ENCODE measurements at regions not wholly inside any gene's neighbourhood (a gene's known extent, or its start where the extent isn't known, plus 50 kb on each side); places are given as distances from the start of the nearest gene placed in this dataset.

GRCh38 chr2:15757820-15758586 is 166.3 kb downstream of the DDX1 start:
- Histone ChIP-seq H3K36me3 (ENCODE audit: insufficient read depth) (no peaks in the 10 kb centered on the region), H3K79me2 (replicated peaks; ENCODE audit: insufficient read depth) (no peaks in the 10 kb centered on the region), H3K27me3 (ENCODE audit: insufficient read depth) (no peaks in the 10 kb centered on the region), H4K20me1 (replicated peaks; ENCODE audit: insufficient read depth) (no peaks in the 10 kb centered on the region), H3K27ac (ENCODE audit: low read depth) (no peak overlapping the region), H2AFZ (no peak overlapping the region), H3K9me2 (ENCODE audit: insufficient read depth) (no peaks in the 10 kb centered on the region), H3K4me3 (no peak overlapping the region), H3F3A (replicated peaks; ENCODE audit: low read depth) (no peaks in the 10 kb centered on the region), H3K4me1 (ENCODE audit: insufficient read depth) (no peaks in the 10 kb centered on the region), H3K4me2 (no peak overlapping the region)
- TF ChIP-seq ZNF331 (CRISPR knock-in tag; IDR thresholded peaks at IDR 0.05; ENCODE audit: low read depth) (no peak), REST (IDR thresholded peaks at IDR 0.05; ENCODE audit: unreplicated experiment) (no peak), CREB1 (CRISPR knock-in tag; IDR thresholded peaks at IDR 0.05; ENCODE audit: low read depth) (no peak), CTCF (conservative IDR thresholded peaks at IDR 0.05; ENCODE audit: low read depth in 2 of 2) (no peak), ETS1 (IDR thresholded peaks at IDR 0.05) (no peak), NANOG (IDR thresholded peaks at IDR 0.05; ENCODE audit: borderline replicate concordance) (no peak)
- peaks cover 2% of the 10 kb centered on the region for H3K27me3 Mint-ChIP-seq (ENCODE audit: insufficient read depth, low read depth, poor library complexity)
- ATAC-seq, result no peak
- peaks cover 3% of the 10 kb centered on the region; the same call in 2 of the 3 replicates for H3K9me3 Mint-ChIP-seq
- no peak overlapping the region for H3K27ac Mint-ChIP-seq
- DNase-seq (ENCODE audit: low spot score), result no peak
- peaks cover 2% of the 10 kb centered on the region; the same call in 1 of the 3 replicates for H3K36me3 Mint-ChIP-seq (ENCODE audit: low read depth)
- no peak overlapping the region for H3K4me3 Mint-ChIP-seq
- H3K4me1 Mint-ChIP-seq, result peaks cover under 1% of the 10 kb centered on the region; the same call in 1 of the 3 replicates

- no peak overlapping the region for H3K4me3 ChIP-seq
- H3K36me3 ChIP-seq (ENCODE audit: insufficient read depth), result no peaks in the 10 kb centered on the region
- peaks cover under 1% of the 10 kb centered on the region for H3K27me3 Mint-ChIP-seq (ENCODE audit: insufficient read depth, low read depth, poor library complexity)
- peaks cover 2% of the 10 kb centered on the region; the same call in 1 of the 3 replicates for H3K36me3 Mint-ChIP-seq (ENCODE audit: low read depth)
- H3K4me2 ChIP-seq, result no peak overlapping the region
- H3K4me1 Mint-ChIP-seq, result peaks cover 5% of the 10 kb centered on the region; the same call in 2 of the 3 replicates
- H3K79me2 ChIP-seq (replicated peaks; ENCODE audit: insufficient read depth), result no peaks in the 10 kb centered on the region
- H3K9me2 ChIP-seq (ENCODE audit: insufficient read depth), result no peaks in the 10 kb centered on the region
- no peaks in the 10 kb centered on the region for H4K20me1 ChIP-seq (replicated peaks; ENCODE audit: insufficient read depth)
- H3K4me3 Mint-ChIP-seq, result no peak overlapping the region
- no peak overlapping the region for H3K27ac ChIP-seq (ENCODE audit: low read depth)
- H3K9me3 Mint-ChIP-seq, result peaks cover 3% of the 10 kb centered on the region; the same call in 2 of the 3 replicates
- ATAC-seq (no peak), DNase-seq (ENCODE audit: low spot score) (no peak)
- no peak overlapping the region for H2AFZ ChIP-seq
- no peaks in the 10 kb centered on the region for H3K4me1 ChIP-seq (ENCODE audit: insufficient read depth)
- H3K27me3 ChIP-seq (ENCODE audit: insufficient read depth), result no peaks in the 10 kb centered on the region
- no peaks in the 10 kb centered on the region for H3F3A ChIP-seq (replicated peaks; ENCODE audit: low read depth)
- no peak overlapping the region for H3K27ac Mint-ChIP-seq
- TF ChIP-seq EZH2phosphoT487 (IDR thresholded peaks at IDR 0.05; ENCODE audit: unreplicated experiment), result no peak
- no peak for TF ChIP-seq EZH2 (IDR thresholded peaks at IDR 0.05; ENCODE audit: low read depth, unreplicated experiment)
- TF ChIP-seq POLR2AphosphoS5 (IDR thresholded peaks at IDR 0.05; ENCODE audit: low read depth), result no peak
Observed at GRCh38 chr2:15758848-15759247, 167.2 kb downstream of the DDX1 start.

All from GM23338 (cell line).